Upper lobe of left lung (tissue), 4 donors: ENCODE measurements at regions not wholly inside any gene's neighbourhood (a gene's known extent, or its start where the extent isn't known, plus 50 kb on each side); places are given as distances from the start of the nearest gene placed in this dataset.

Experiments
- CTCF ChIP-seq, 6 experiments: fragments of 450-650 bp in 4 of 6; fragments of 200-600 bp in 2 of 6; sonication (generic) in 2 of 6; IDR thresholded peaks; one replicate each; pipeline ENCODE4 v1.5.1; 2016 to 2019; ENCODE audit warnings: antibody characterized with exemption in 6 of 6
- POLR2A ChIP-seq, 4 donors: fragments of 450-650 bp; IDR thresholded peaks; one replicate each; pipeline ENCODE4 v1.5.1; 2016 to 2017; ENCODE audit warnings: antibody characterized with exemption in 4 of 4, mild to moderate bottlenecking in 2 of 4
- POLR2AphosphoS5 ChIP-seq, 2 donors: sonication (generic); formaldehyde crosslinking; IDR thresholded peaks; one replicate each; pipeline ENCODE4 v1.5.1; 2017; ENCODE audit warnings: antibody characterized with exemption in 2 of 2

- TF ChIP-seq CTCF (IDR thresholded peaks at IDR 0.05): no peak
- no peak for TF ChIP-seq POLR2AphosphoS5 (IDR thresholded peaks at IDR 0.05)
- TF ChIP-seq POLR2A (IDR thresholded peaks at IDR 0.05): no peak
Observed at GRCh38 chr11:129696309-129696989, 119.2 kb upstream of the TMEM45B start.
